WI38 (cell line): ENCODE measurements at regions not wholly inside any gene's neighbourhood (a gene's known extent, or its start where the extent isn't known, plus 50 kb on each side); places are given as distances from the start of the nearest gene placed in this dataset.

Experiments
- H3K4me3 ChIP-seq: 2 replicates; pipeline ENCODE4 v1.5.1; 2011; ENCODE audit warnings: low read depth, mild to moderate bottlenecking, control low read depth, low read length
- CTCF ChIP-seq: IDR thresholded peaks from 2 replicates; pipeline ENCODE4 v1.5.1; 2012; ENCODE audit warnings: low read depth, mild to moderate bottlenecking, control low read depth, low read length

DNA sequence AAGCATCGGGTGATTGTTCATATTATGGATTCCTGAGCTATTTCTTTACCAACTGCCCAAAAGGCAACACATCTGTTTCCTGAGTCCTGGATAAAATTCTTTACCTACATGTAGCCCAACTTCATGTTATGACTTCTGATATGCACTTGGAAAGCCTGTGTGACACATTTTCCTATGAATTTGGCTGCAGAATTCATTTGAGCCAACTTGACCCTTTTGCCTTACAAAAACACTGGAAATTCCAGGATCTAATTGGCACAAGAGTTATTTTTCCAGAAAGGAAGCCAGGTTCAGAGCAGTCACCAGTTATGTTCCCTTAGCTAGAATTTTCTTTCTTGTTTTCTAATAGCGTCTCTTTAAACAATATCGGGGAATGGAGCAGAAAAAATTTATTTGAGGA, 202.5 kb upstream of the LRIG3 start:
- TF ChIP-seq CTCF, result no peak
- H3K4me3 ChIP-seq, result no peak overlapping the region

DNA sequence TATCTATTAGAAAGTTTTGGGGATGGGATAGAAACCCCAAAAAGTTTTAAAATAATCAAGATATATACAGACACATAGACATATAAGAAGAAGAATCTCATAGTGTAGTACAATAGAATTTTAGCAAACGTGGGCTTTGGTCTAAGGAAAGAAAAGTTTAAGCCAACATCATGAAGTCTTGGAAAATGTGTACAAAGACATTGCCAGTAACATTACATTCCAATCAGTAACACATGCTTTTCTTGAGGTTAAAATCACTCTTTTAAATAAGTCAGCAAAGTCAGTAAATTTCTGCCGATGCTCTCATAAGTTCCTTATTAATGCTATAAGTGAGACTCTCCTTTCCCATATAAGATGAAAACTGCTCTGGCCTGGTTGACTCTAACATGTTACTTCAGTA, 201.1 kb upstream of the LRIG3 start:
- no peak overlapping the region for H3K4me3 ChIP-seq
- TF ChIP-seq CTCF, result no peak

GRCh38 chr12:59119676-59120075, 199.4 kb upstream of the LRIG3 start:
- TF ChIP-seq CTCF, result no peak
- H3K4me3 ChIP-seq, result no peak overlapping the region

- no peak overlapping the region for H3K4me3 ChIP-seq
- TF ChIP-seq CTCF, result no peak
Observed at GRCh38 chr12:59118356-59118755, 198.1 kb upstream of the LRIG3 start.

GRCh38 chr12:59115995-59116394, 195.7 kb upstream of the LRIG3 start:
- no peak overlapping the region for H3K4me3 ChIP-seq
- no peak for TF ChIP-seq CTCF

DNA sequence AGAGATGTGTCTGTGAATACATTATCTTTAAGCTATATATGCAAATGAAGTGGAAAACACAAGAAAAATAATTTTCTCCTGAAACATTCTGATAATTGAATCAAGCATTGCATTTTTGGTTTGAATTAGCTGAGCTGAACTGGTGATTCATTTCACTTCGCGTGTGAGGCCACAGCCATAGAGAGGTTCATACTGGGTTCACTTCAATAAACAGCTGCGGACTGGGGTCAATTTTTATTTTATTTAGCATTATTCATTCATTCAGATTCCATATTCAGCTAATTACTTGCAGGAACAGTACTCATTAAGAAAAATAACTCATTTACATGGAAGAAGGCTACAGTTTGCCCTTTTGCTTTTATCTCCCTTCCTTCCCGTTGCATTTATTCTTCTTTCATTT, 195.2 kb upstream of the LRIG3 start:
- no peak overlapping the region for H3K4me3 ChIP-seq
- no peak for TF ChIP-seq CTCF

GRCh38 chr12:59113831-59114615, 193.7 kb upstream of the LRIG3 start:
- H3K4me3 ChIP-seq, result no peak overlapping the region
- TF ChIP-seq CTCF, result peak; percentile 96
